ENCODE measurements at regions not wholly inside any gene's neighbourhood (a gene's known extent, or its start where the extent isn't known, plus 50 kb on each side); places are given as distances from the start of the nearest gene placed in this dataset.

DNA sequence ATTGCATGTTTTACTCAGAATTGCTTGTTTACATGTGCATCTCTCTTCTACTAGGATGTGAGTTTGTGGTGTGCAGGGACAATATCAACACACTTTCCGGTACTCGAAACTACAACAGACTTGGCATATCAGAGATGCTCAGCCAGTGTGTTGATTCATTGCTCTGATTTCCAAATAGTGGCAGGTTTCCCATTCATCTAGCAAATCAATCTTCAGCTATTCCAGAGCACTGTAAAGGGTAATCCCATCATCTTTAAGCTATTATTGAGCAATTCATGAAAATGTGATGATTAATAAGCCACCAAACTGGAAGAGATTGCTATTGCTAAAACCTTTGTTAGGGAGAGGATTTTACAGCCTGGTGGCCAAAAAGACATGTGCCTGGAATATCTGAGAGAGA lies 574.2 kb upstream of the CPEB2 start:
- Histone ChIP-seq H3K27ac (ENCODE audit: low read depth, low read length) (no peak overlapping the region), H3K14ac (ENCODE audit: insufficient read length) (no peak overlapping the region), H2BK120ac (replicated peaks; ENCODE audit: low read depth, low read length) (no peak overlapping the region), H4K5ac (ENCODE audit: insufficient read length, low read depth, low read length) (no peak overlapping the region), H3K9me3 (ENCODE audit: insufficient read depth in 2 of 2, low read depth in 1 of 2, low read length in 1 of 2) (peaks cover 8 to 15% of the 10 kb centered on the region in 2 experiments; a peak in 3 of 4 replicates), H3K4ac (replicated peaks; ENCODE audit: insufficient read length, low read depth, low read length) (no peak overlapping the region), H3K4me3 (ENCODE audit: extremely low read depth in 1 of 4, insufficient read depth in 2 of 4, low read depth in 3 of 4, low read length in 4 of 4) (no peak overlapping the region), H2AFZ (ENCODE audit: low read length) (no peak overlapping the region), H2BK15ac (ENCODE audit: low read length) (no peak overlapping the region), H3K9ac (replicated peaks in 1 of 4; ENCODE audit: extremely low read depth in 1 of 4, low read depth in 3 of 4, low read length in 3 of 4) (no peak overlapping the region), H3K27me3 (replicated peaks in 1 of 4; ENCODE audit: control insufficient read depth in 3 of 4, extremely low read depth in 1 of 4, insufficient read depth in 3 of 4, low read length in 3 of 4) (no peaks in the 10 kb centered on the region), H4K8ac (ENCODE audit: extremely low read depth, insufficient read depth, low read length) (no peak overlapping the region), H3K36me3 (ENCODE audit: control insufficient read depth in 2 of 4, insufficient read depth in 4 of 4, low read length in 3 of 4) (no peaks in the 10 kb centered on the region; a peak in 1 of 8 replicates), H2BK12ac (ENCODE audit: low read depth, low read length) (no peak overlapping the region), H4K91ac (replicated peaks; ENCODE audit: insufficient read length, low read length) (no peak overlapping the region), H3K18ac (ENCODE audit: extremely low read depth, low read length) (no peak overlapping the region), H3K79me1 (ENCODE audit: low read depth, low read length) (no peaks in the 10 kb centered on the region), H3K4me1 (replicated peaks in 1 of 4; ENCODE audit: control insufficient read depth in 3 of 4, insufficient read depth in 4 of 4, low read length in 3 of 4) (no peaks in the 10 kb centered on the region), H3K23ac (ENCODE audit: insufficient read length) (no peak overlapping the region), H3K79me2 (ENCODE audit: control insufficient read depth in 1 of 2, insufficient read depth in 2 of 2, low read length in 2 of 2) (no peaks in the 10 kb centered on the region), H2BK20ac (ENCODE audit: low read length) (no peak overlapping the region), H3K4me2 (ENCODE audit: insufficient read depth in 1 of 2, low read depth in 2 of 2, low read length in 2 of 2) (no peak overlapping the region), H3K23me2 (ENCODE audit: low read depth, low read length) (no peaks in the 10 kb centered on the region), H2AK5ac (ENCODE audit: low read depth, low read length) (no peak overlapping the region), H2BK5ac (ENCODE audit: low read depth, low read length) (no peak overlapping the region), H4K20me1 (replicated peaks in 1 of 2; ENCODE audit: control insufficient read depth in 1 of 2, insufficient read depth in 2 of 2, low read length in 2 of 2) (no peaks in the 10 kb centered on the region), H3K56ac (replicated peaks; ENCODE audit: insufficient read length, low read depth, low read length) (no peak overlapping the region)
- TF ChIP-seq KDM1A (IDR thresholded peaks at IDR 0.05; ENCODE audit: borderline replicate concordance, low read length) (no peak), JUND (IDR thresholded peaks at IDR 0.05; ENCODE audit: low read length) (no peak), RXRA (IDR thresholded peaks at IDR 0.05; ENCODE audit: insufficient read depth, low read depth, low read length) (no peak), EP300 (IDR thresholded peaks at IDR 0.05; ENCODE audit: borderline replicate concordance in 1 of 2, low read depth in 2 of 2, low read length in 2 of 2) (no peak), YY1 (IDR thresholded peaks at IDR 0.05; ENCODE audit: low read depth, low read length) (no peak), HDAC6 (IDR thresholded peaks at IDR 0.05; ENCODE audit: low read depth, low read length) (no peak), CREB1 (IDR thresholded peaks at IDR 0.05) (no peak)
- TF ChIP-seq, protein P1, sequence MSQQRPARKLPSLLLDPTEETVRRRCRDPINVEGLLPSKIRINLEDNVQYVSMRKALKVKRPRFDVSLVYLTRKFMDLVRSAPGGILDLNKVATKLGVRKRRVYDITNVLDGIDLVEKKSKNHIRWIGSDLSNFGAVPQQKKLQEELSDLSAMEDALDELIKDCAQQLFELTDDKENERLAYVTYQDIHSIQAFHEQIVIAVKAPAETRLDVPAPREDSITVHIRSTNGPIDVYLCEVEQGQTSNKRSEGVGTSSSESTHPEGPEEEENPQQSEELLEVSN (IDR thresholded peaks at IDR 0.05), result no peak
- ChIA-PET POLR2A (ENCODE audit: partially characterized antibody) (no interaction called here), CTCF (ENCODE audit: partially characterized antibody) (no interaction called here)
- FAIRE-seq (no peak), DNase-seq (ENCODE audit: low read depth in 1 of 2, low spot score in 2 of 2) (no peak)
- 85% methylated on average over 2 of the region's 2 CpGs; no CpG with 5 or more reads in 1 of the 2 experiments for WGBS, 2 experiments (ENCODE audit: extremely low coverage in 1 of 2, insufficient coverage in 1 of 2, insufficient read length in 1 of 2, insufficient replicate concordance in 2 of 2, low coverage in 1 of 2, low lambda C conversion rate in 2 of 2, missing lambda C conversion rate in 1 of 2)

All from H1 (cell line).